ENCODE measurements at regions not wholly inside any gene's neighbourhood (a gene's known extent, or its start where the extent isn't known, plus 50 kb on each side); places are given as distances from the start of the nearest gene placed in this dataset.

DNA sequence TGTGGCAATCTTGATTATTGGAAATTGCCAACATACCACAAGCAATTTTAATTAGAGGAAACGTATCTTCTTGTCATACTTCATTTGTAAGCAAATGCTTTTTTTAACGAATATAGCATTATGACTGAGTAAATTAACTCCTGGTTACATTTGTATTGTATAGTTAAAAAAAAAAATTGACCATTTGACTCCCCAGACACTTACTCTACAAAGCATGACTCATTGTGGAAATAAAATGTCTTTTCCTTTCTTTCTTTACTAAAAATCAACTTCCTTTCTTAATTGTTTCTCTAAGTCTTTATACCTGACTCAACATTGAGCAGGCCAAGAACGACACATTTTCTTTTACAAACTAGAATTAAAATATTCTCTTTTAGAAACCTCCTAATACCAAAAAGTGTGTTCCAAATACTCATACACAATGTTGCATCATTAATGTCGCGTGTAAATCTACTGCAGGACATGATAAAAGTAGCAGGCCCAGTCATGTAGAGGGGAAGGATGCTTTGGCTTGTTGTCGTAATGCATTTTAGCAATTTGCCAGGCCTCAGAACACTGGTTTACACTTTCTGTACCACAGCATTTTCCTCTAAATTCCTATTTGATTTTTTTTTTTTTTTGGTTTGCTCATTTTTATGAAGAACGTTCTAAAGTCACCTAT, 349.6 kb upstream of the KCNH7 start:
- Histone ChIP-seq H3K36me3 (ENCODE audit: insufficient read depth, low read length) (no peaks in the 10 kb centered on the region), H3K79me2 (replicated peaks; ENCODE audit: insufficient read depth, low read length) (no peaks in the 10 kb centered on the region), H3K4me2 (ENCODE audit: low read length) (no peak overlapping the region), H2AFZ (ENCODE audit: low read depth, low read length) (no peak overlapping the region), H3K9me3 (ENCODE audit: low read length) (no peaks in the 10 kb centered on the region), H3K9me2 (ENCODE audit: insufficient read depth, low read length) (no peaks in the 10 kb centered on the region), H3K9ac (ENCODE audit: low read length) (no peak overlapping the region), H3K4me3 (ENCODE audit: low read length) (no peak overlapping the region), H3F3A (ENCODE audit: insufficient read depth, low read length, poor library complexity, severe bottlenecking) (no peaks in the 10 kb centered on the region), H4K20me1 (ENCODE audit: insufficient read depth) (no peaks in the 10 kb centered on the region), H3K27ac (ENCODE audit: low read length) (no peak overlapping the region), H3K27me3 (ENCODE audit: insufficient read depth, low read depth, low read length) (no peaks in the 10 kb centered on the region)
- no peak for TF ChIP-seq REST (IDR thresholded peaks at IDR 0.05; ENCODE audit: borderline replicate concordance)
- TF ChIP-seq RAD21 (conservative IDR thresholded peaks at IDR 0.05), result no peak
- no peak for TF ChIP-seq TAF1 (IDR thresholded peaks at IDR 0.05; ENCODE audit: low read depth)
- TF ChIP-seq SMC3 (conservative IDR thresholded peaks at IDR 0.05; ENCODE audit: poor library complexity), result no peak
- no peak for TF ChIP-seq MXI1 (conservative IDR thresholded peaks at IDR 0.05; ENCODE audit: poor library complexity, severe bottlenecking)
- no peak for TF ChIP-seq POLR2AphosphoS5 (IDR thresholded peaks at IDR 0.05)
- no peak for TF ChIP-seq EZH2 (IDR thresholded peaks at IDR 0.05; ENCODE audit: borderline replicate concordance, insufficient read depth, low read length, poor library complexity, severe bottlenecking)
- no peak for TF ChIP-seq EP300 (conservative IDR thresholded peaks at IDR 0.05; ENCODE audit: poor library complexity, severe bottlenecking)
- TF ChIP-seq, protein P1, sequence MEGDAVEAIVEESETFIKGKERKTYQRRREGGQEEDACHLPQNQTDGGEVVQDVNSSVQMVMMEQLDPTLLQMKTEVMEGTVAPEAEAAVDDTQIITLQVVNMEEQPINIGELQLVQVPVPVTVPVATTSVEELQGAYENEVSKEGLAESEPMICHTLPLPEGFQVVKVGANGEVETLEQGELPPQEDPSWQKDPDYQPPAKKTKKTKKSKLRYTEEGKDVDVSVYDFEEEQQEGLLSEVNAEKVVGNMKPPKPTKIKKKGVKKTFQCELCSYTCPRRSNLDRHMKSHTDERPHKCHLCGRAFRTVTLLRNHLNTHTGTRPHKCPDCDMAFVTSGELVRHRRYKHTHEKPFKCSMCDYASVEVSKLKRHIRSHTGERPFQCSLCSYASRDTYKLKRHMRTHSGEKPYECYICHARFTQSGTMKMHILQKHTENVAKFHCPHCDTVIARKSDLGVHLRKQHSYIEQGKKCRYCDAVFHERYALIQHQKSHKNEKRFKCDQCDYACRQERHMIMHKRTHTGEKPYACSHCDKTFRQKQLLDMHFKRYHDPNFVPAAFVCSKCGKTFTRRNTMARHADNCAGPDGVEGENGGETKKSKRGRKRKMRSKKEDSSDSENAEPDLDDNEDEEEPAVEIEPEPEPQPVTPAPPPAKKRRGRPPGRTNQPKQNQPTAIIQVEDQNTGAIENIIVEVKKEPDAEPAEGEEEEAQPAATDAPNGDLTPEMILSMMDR (IDR thresholded peaks at IDR 0.05; ENCODE audit: poor library complexity, severe bottlenecking), result no peak

- Histone ChIP-seq H3K4me3 (ENCODE audit: low read length) (no peak overlapping the region), H3K36me3 (ENCODE audit: insufficient read depth, low read length) (no peaks in the 10 kb centered on the region), H4K20me1 (ENCODE audit: insufficient read depth) (no peaks in the 10 kb centered on the region), H3K27ac (ENCODE audit: low read length) (no peak overlapping the region), H3K4me2 (ENCODE audit: low read length) (no peak overlapping the region), H3K9me3 (ENCODE audit: low read length) (no peaks in the 10 kb centered on the region), H3F3A (ENCODE audit: insufficient read depth, low read length, poor library complexity, severe bottlenecking) (no peaks in the 10 kb centered on the region), H3K79me2 (replicated peaks; ENCODE audit: insufficient read depth, low read length) (no peaks in the 10 kb centered on the region), H3K9me2 (ENCODE audit: insufficient read depth, low read length) (no peaks in the 10 kb centered on the region), H3K27me3 (ENCODE audit: insufficient read depth, low read depth, low read length) (no peaks in the 10 kb centered on the region), H3K9ac (ENCODE audit: low read length) (no peak overlapping the region), H2AFZ (ENCODE audit: low read depth, low read length) (no peak overlapping the region)
- no peak for TF ChIP-seq TAF1 (IDR thresholded peaks at IDR 0.05; ENCODE audit: low read depth)
- TF ChIP-seq MXI1 (conservative IDR thresholded peaks at IDR 0.05; ENCODE audit: poor library complexity, severe bottlenecking), result no peak
- TF ChIP-seq POLR2AphosphoS5 (IDR thresholded peaks at IDR 0.05), result no peak
- no peak for TF ChIP-seq EZH2 (IDR thresholded peaks at IDR 0.05; ENCODE audit: borderline replicate concordance, insufficient read depth, low read length, poor library complexity, severe bottlenecking)
- no peak for TF ChIP-seq REST (IDR thresholded peaks at IDR 0.05; ENCODE audit: borderline replicate concordance)
- TF ChIP-seq RAD21 (conservative IDR thresholded peaks at IDR 0.05), result no peak
- no peak for TF ChIP-seq EP300 (conservative IDR thresholded peaks at IDR 0.05; ENCODE audit: poor library complexity, severe bottlenecking)
- no peak for TF ChIP-seq SMC3 (conservative IDR thresholded peaks at IDR 0.05; ENCODE audit: poor library complexity)
- TF ChIP-seq, protein P1 (IDR thresholded peaks at IDR 0.05; ENCODE audit: poor library complexity, severe bottlenecking), result no peak
Observed at GRCh38 chr2:163187119-163187518, 348.6 kb upstream of the KCNH7 start.
